ENCODE measurements at regions not wholly inside any gene's neighbourhood (a gene's known extent, or its start where the extent isn't known, plus 50 kb on each side); places are given as distances from the start of the nearest gene placed in this dataset.
"Not testable (repeated sequence)": the region's sequence is repeated elsewhere in the genome, so short reads cannot be mapped to it uniquely, and the experiment has no call there.

- no peak for DNase-seq
These were observed 378.4 kb upstream of the NRG3 start for GRCh38 chr10:81496626-81497025.

- no peak for DNase-seq
These were observed 376.9 kb upstream of the NRG3 start for GRCh38 chr10:81498011-81498551.

GRCh38 chr10:81502677-81503359 is 372.2 kb upstream of the NRG3 start:
- DNase-seq: no peak

- DNase-seq: not testable (repeated sequence)
These were observed 369.2 kb upstream of the NRG3 start for GRCh38 chr10:81505777-81506176.

GRCh38 chr10:81514811-81515210 is 360.2 kb upstream of the NRG3 start:
- DNase-seq: no peak

GRCh38 chr10:81520688-81521087 is 354.3 kb upstream of the NRG3 start:
- DNase-seq: no peak

- no peak for DNase-seq
These were observed 350.5 kb upstream of the NRG3 start for GRCh38 chr10:81524467-81524866.

GRCh38 chr10:81532403-81532802 is 342.6 kb upstream of the NRG3 start:
- DNase-seq: no peak

GRCh38 chr10:81534991-81535390 is 340.0 kb upstream of the NRG3 start:
- no peak for DNase-seq

GRCh38 chr10:81541517-81541916 is 333.5 kb upstream of the NRG3 start:
- no peak for DNase-seq

- no peak for DNase-seq
These were observed 328.8 kb upstream of the NRG3 start for GRCh38 chr10:81546243-81546642.

- no peak for DNase-seq
These were observed 326.8 kb upstream of the NRG3 start for GRCh38 chr10:81548160-81548559.

GRCh38 chr10:81564143-81564542 is 310.9 kb upstream of the NRG3 start:
- no peak for DNase-seq

GRCh38 chr10:81569488-81569887 is 305.5 kb upstream of the NRG3 start:
- DNase-seq: no peak

GRCh38 chr10:81570349-81570748 is 304.6 kb upstream of the NRG3 start:
- no peak for DNase-seq

GRCh38 chr10:81570878-81571794 is 303.9 kb upstream of the NRG3 start:
- no peak for DNase-seq

GRCh38 chr10:81575036-81575435 is 300.0 kb upstream of the NRG3 start:
- DNase-seq: no peak

- no peak for DNase-seq
These were observed 298.7 kb upstream of the NRG3 start for GRCh38 chr10:81576336-81576735.

GRCh38 chr10:81594991-81595390 is 280.0 kb upstream of the NRG3 start:
- no peak for DNase-seq

GRCh38 chr10:81600185-81600584 is 274.8 kb upstream of the NRG3 start:
- no peak for DNase-seq

- DNase-seq: no peak
These were observed 271.8 kb upstream of the NRG3 start for GRCh38 chr10:81603106-81603620.

- DNase-seq: not testable (repeated sequence)
These were observed 230.5 kb upstream of the NRG3 start for GRCh38 chr10:81644485-81644884.

- no peak for DNase-seq
These were observed 219.0 kb upstream of the NRG3 start for GRCh38 chr10:81655986-81656385.

GRCh38 chr10:81662837-81663236 is 212.2 kb upstream of the NRG3 start:
- DNase-seq: no peak
